22Rv1 (cell line): ENCODE measurements at regions not wholly inside any gene's neighbourhood (a gene's known extent, or its start where the extent isn't known, plus 50 kb on each side); places are given as distances from the start of the nearest gene placed in this dataset.

ENCODE experiments used
- ZFX ChIP-seq: fragments of 450-650 bp; IDR thresholded peaks from 2 replicates; pipeline ENCODE4 v1.6.1; 2017; ENCODE audit warnings: antibody characterized with exemption, borderline replicate concordance
- TF ChIP-seq, protein P1 (sequence below): fragments of 450-650 bp; IDR thresholded peaks from 2 replicates; pipeline ENCODE4 v1.5.1; 2017; ENCODE audit warnings: mild to moderate bottlenecking

DNA sequence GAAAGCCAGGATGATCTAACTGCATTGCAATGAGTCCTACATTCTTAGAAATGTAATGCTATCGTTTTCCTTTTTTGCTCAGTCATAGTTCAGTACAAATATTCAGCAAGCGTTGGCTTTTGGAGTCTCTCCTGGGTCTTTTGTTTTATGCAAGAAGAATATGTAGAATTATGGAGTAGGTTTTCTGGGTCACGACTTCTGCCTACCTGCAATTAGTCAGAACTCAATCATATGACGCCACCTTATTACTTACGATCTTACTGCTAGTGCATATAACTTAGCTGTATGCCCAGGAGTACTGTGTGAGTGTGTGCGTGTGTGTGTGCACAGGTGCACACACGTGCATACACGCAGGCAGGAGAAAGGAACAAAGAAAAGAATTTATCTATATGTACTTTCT is 640.2 kb downstream of the STK39 start:
- TF ChIP-seq ZFX: no peak
- TF ChIP-seq, protein P1, sequence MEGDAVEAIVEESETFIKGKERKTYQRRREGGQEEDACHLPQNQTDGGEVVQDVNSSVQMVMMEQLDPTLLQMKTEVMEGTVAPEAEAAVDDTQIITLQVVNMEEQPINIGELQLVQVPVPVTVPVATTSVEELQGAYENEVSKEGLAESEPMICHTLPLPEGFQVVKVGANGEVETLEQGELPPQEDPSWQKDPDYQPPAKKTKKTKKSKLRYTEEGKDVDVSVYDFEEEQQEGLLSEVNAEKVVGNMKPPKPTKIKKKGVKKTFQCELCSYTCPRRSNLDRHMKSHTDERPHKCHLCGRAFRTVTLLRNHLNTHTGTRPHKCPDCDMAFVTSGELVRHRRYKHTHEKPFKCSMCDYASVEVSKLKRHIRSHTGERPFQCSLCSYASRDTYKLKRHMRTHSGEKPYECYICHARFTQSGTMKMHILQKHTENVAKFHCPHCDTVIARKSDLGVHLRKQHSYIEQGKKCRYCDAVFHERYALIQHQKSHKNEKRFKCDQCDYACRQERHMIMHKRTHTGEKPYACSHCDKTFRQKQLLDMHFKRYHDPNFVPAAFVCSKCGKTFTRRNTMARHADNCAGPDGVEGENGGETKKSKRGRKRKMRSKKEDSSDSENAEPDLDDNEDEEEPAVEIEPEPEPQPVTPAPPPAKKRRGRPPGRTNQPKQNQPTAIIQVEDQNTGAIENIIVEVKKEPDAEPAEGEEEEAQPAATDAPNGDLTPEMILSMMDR: no peak
